HG03280 (cell line): ENCODE measurements at regions not wholly inside any gene's neighbourhood (a gene's known extent, or its start where the extent isn't known, plus 50 kb on each side); places are given as distances from the start of the nearest gene placed in this dataset.
"Not testable (repeated sequence)": the region's sequence is repeated elsewhere in the genome, so short reads cannot be mapped to it uniquely, and the experiment has no call there.

Experiments used
- ATAC-seq: cut with Tn5 transposase; IDR thresholded peaks from one replicate; pipeline ENCODE4 v1.9.1; 2021; ENCODE audit warnings: mild to moderate bottlenecking, moderate library complexity; ENCODE audit not compliant: unreplicated experiment

- ATAC-seq, result not testable (repeated sequence)
Observed at GRCh38 chr11:116667318-116667717, 105.5 kb downstream of the BUD13 start.

- ATAC-seq, result not testable (repeated sequence)
Observed at GRCh38 chr11:116666673-116667249, 106.0 kb downstream of the BUD13 start.

- ATAC-seq, result no peak
Observed at GRCh38 chr11:116665523-116665922, 107.3 kb downstream of the BUD13 start.

- no peak for ATAC-seq
Observed at GRCh38 chr11:116661056-116661455, 111.7 kb downstream of the BUD13 start.

- ATAC-seq, result no peak
Observed at GRCh38 chr11:116660011-116660410, 112.8 kb downstream of the BUD13 start.

GRCh38 chr11:116658876-116659535, 113.8 kb downstream of the BUD13 start:
- no peak for ATAC-seq

- no peak for ATAC-seq
Observed at GRCh38 chr11:116657842-116658825, 114.7 kb downstream of the BUD13 start.

- ATAC-seq, result no peak
Observed at GRCh38 chr11:116656011-116656410, 116.8 kb downstream of the BUD13 start.

- no peak for ATAC-seq
Observed at GRCh38 chr11:116654526-116654925, 118.3 kb downstream of the BUD13 start.

- no peak for ATAC-seq
Observed at GRCh38 chr11:116653206-116653605, 119.6 kb downstream of the BUD13 start.

GRCh38 chr11:116651737-116652237, 121.0 kb downstream of the BUD13 start:
- ATAC-seq, result no peak

GRCh38 chr11:116651098-116651736, 121.6 kb downstream of the BUD13 start:
- no peak for ATAC-seq

GRCh38 chr11:116650052-116650451, 122.7 kb downstream of the BUD13 start:
- ATAC-seq, result no peak

GRCh38 chr11:116649268-116649667, 123.5 kb downstream of the BUD13 start:
- no peak for ATAC-seq

- no peak for ATAC-seq
Observed at GRCh38 chr11:116648247-116649174, 124.3 kb downstream of the BUD13 start.

- ATAC-seq, result no peak
Observed at GRCh38 chr11:116647305-116648080, 125.3 kb downstream of the BUD13 start.

GRCh38 chr11:116646191-116646590, 126.6 kb downstream of the BUD13 start:
- no peak for ATAC-seq

- no peak for ATAC-seq
Observed at GRCh38 chr11:116644941-116645305, 127.9 kb downstream of the BUD13 start.
